Activated B cell treated with CpG ODN at 0.5 μM for 24 hours (primary cell): ENCODE measurements at regions not wholly inside any gene's neighbourhood (a gene's known extent, or its start where the extent isn't known, plus 50 kb on each side); places are given as distances from the start of the nearest gene placed in this dataset.
"Not testable (repeated sequence)": the region's sequence is repeated elsewhere in the genome, so short reads cannot be mapped to it uniquely, and the experiment has no call there.

Experiments used
- ATAC-seq: fragments of 200-7000 bp; cut with Tn5 transposase; one replicate; pipeline ENCODE4 v1.10.0; 2021; ENCODE audit warnings: low read depth, mild to moderate bottlenecking, moderate library complexity
- CTCF ChIA-PET: fragments of 350-600 bp; sonication (Branson Sonifier 250); formaldehyde crosslinking; loops from one replicate; lab custom pipeline; 2021; ENCODE audit warnings: antibody characterized with exemption; lab: Charles Lee
- POLR2A ChIA-PET: fragments of 350-600 bp; sonication (Branson Sonifier 250); formaldehyde crosslinking; loops from one replicate; lab custom pipeline; 2021; ENCODE audit warnings: antibody characterized with exemption; lab: Charles Lee
- DNase-seq: peaks from one replicate; pipeline ENCODE4 v3.0.0; 2022
- H3K27ac Mint-ChIP-seq: one replicate; pipeline ENCODE4 v1.8.0; 2020; ENCODE audit warnings: mixed read lengths
- H3K27me3 Mint-ChIP-seq: one replicate; pipeline ENCODE4 v1.8.0; 2021; ENCODE audit warnings: mixed read lengths
- H3K36me3 Mint-ChIP-seq: one replicate; pipeline ENCODE4 v1.8.0; 2021; ENCODE audit warnings: low read depth, mixed read lengths
- H3K4me1 Mint-ChIP-seq: one replicate; pipeline ENCODE4 v1.8.0; 2021; ENCODE audit warnings: mixed read lengths
- H3K4me3 Mint-ChIP-seq: one replicate; pipeline ENCODE4 v1.8.0; 2020; ENCODE audit warnings: mild to moderate bottlenecking, mixed read lengths
- H3K9me3 Mint-ChIP-seq: one replicate; pipeline ENCODE4 v1.8.0; 2020; ENCODE audit warnings: mixed read lengths
- intact Hi-C: fragments of 100-400 bp; cut with micrococcal nuclease; formaldehyde crosslinking; loops from one replicate; pipeline ENCODE4 v1.15.1; 2024
- TF ChIP-seq, protein P1 (sequence below): fragments of 200-600 bp; IDR thresholded peaks from one replicate; pipeline ENCODE4 v1.8.0; 2022; ENCODE audit warnings: antibody characterized with exemption, mild to moderate bottlenecking

DNA sequence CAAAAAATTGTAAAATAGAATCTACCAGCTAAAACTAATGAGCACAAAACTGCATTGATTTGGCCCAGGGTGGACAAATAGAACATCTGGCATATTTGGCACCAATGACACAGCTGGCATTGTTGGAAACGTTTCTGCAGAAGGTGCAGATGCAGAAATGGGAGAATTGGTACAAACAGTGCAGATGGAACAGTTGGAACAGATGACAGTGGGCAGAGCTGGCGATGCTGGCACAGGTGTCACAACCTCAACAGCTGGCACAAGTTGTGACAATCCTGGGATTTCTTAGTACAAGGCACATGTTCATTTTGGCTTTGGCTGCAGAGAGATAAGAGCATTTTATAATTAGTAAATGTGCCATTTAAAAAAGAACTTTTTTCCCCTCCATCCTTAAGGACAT, 91.1 kb upstream of the ZBTB18 start:
- DNase-seq = no peak
- Mint-ChIP-seq H3K4me3 (no peak overlapping the region), H3K9me3 (no peaks in the 10 kb centered on the region), H3K4me1 (no peaks in the 10 kb centered on the region), H3K27ac (no peak overlapping the region), H3K36me3 (no peaks in the 10 kb centered on the region), H3K27me3 (peaks cover 11% of the 10 kb centered on the region)
- TF ChIP-seq, protein P1, sequence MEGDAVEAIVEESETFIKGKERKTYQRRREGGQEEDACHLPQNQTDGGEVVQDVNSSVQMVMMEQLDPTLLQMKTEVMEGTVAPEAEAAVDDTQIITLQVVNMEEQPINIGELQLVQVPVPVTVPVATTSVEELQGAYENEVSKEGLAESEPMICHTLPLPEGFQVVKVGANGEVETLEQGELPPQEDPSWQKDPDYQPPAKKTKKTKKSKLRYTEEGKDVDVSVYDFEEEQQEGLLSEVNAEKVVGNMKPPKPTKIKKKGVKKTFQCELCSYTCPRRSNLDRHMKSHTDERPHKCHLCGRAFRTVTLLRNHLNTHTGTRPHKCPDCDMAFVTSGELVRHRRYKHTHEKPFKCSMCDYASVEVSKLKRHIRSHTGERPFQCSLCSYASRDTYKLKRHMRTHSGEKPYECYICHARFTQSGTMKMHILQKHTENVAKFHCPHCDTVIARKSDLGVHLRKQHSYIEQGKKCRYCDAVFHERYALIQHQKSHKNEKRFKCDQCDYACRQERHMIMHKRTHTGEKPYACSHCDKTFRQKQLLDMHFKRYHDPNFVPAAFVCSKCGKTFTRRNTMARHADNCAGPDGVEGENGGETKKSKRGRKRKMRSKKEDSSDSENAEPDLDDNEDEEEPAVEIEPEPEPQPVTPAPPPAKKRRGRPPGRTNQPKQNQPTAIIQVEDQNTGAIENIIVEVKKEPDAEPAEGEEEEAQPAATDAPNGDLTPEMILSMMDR = no peak
- intact Hi-C loops = no loop called here
- CTCF ChIA-PET = no interaction called here
- ATAC-seq = no peak
- POLR2A ChIA-PET = no interaction called here

DNA sequence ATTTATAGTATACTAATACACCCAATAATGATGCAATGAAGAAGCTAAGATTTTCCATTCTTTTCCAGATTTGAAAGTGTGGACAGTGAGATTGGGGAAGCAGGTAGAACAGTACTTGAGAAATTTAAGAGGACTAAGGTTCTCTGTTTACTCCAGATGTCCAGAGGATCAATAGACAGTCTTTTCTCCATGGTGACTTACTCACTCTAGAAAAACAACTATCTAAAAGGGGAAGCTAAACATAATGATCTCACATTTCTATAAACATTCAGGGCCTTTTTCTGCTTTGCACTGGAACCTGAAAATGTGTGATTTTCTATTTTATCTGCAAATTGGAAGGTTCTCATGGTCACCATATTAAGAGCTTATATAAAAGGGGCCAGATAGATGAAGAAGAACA, 93.9 kb upstream of the ZBTB18 start:
- Mint-ChIP-seq H3K36me3 (no peaks in the 10 kb centered on the region), H3K4me3 (no peak overlapping the region), H3K27ac (no peak overlapping the region), H3K4me1 (no peaks in the 10 kb centered on the region), H3K9me3 (no peaks in the 10 kb centered on the region), H3K27me3 (peaks cover 18% of the 10 kb centered on the region)
- intact Hi-C loops = no loop called here
- ATAC-seq (no peak), DNase-seq (no peak)
- CTCF ChIA-PET = interaction anchor here (1.4 kb wide), 2 partner anchors 9 to 12 kb away, joined by 3 to 5 read pairs; no protein-coding TSS in a partner anchor
- TF ChIP-seq, protein P1 = no peak
- POLR2A ChIA-PET = no interaction called here

GRCh38 chr1:243956450-243956849, 94.6 kb upstream of the ZBTB18 start:
- no peaks in the 10 kb centered on the region for H3K4me1 Mint-ChIP-seq
- no peak for DNase-seq
- no peak overlapping the region for H3K27ac Mint-ChIP-seq

GRCh38 chr1:243951207-243951606, 99.9 kb upstream of the ZBTB18 start:
- DNase-seq = not testable (repeated sequence)

More at GRCh38 chr1:243956450-243956849, 94.6 kb upstream of the ZBTB18 start:
- ChIA-PET CTCF (interaction anchor here (1.4 kb wide), 2 partner anchors 8 to 12 kb away, joined by 3 to 5 read pairs; no protein-coding TSS in a partner anchor), POLR2A (no interaction called here)
- intact Hi-C loops = no loop called here
- H3K27me3 Mint-ChIP-seq = peaks cover 18% of the 10 kb centered on the region
- TF ChIP-seq, protein P1 = no peak
- H3K9me3 Mint-ChIP-seq = no peaks in the 10 kb centered on the region
- no peak overlapping the region for H3K4me3 Mint-ChIP-seq
- ATAC-seq = no peak
- H3K36me3 Mint-ChIP-seq = no peaks in the 10 kb centered on the region

DNA sequence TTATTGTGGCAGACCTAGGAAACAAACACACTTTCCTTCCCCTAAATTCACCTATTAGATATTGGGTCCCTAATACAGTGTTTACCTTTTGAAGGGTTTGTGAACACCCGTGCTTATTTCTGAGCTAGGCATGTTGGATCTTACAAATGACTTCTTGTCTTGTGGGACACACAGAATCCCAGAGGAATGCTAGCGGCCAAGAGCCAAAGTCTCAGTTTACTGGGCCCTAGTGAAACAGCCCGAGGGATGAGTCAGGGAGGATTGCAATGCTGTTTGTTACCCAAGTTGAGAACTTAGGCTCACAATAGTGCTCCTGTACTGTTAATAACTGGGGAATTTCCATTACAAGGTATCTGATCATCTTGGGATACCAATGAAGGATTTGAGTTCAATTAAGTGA, 100.1 kb upstream of the AKT3 start:
- DNase-seq = no peak
- H3K27me3 Mint-ChIP-seq = peaks cover 9% of the 10 kb centered on the region
- TF ChIP-seq, protein P1 = no peak
- no peak overlapping the region for H3K27ac Mint-ChIP-seq
- POLR2A ChIA-PET = no interaction called here
- H3K9me3 Mint-ChIP-seq = no peaks in the 10 kb centered on the region
- H3K36me3 Mint-ChIP-seq = no peaks in the 10 kb centered on the region
- ATAC-seq = no peak
- intact Hi-C loops = no loop called here
- CTCF ChIA-PET = no interaction called here
- no peaks in the 10 kb centered on the region for H3K4me1 Mint-ChIP-seq
- no peak overlapping the region for H3K4me3 Mint-ChIP-seq

More at GRCh38 chr1:243951207-243951606, 99.9 kb upstream of the ZBTB18 start:
- intact Hi-C loops, H3K36me3 Mint-ChIP-seq, CTCF ChIA-PET, H3K27ac Mint-ChIP-seq, H3K9me3 Mint-ChIP-seq, H3K27me3 Mint-ChIP-seq, H3K4me3 Mint-ChIP-seq, ATAC-seq, H3K4me1 Mint-ChIP-seq: not testable (repeated sequence)
- POLR2A ChIA-PET = interaction anchor here (0.6 kb wide), 1 partner anchor 101 kb away, joined by 4 read pairs; the partner anchor contains the start of gene AKT3

- H3K4me1 Mint-ChIP-seq = no peaks in the 10 kb centered on the region
- H3K9me3 Mint-ChIP-seq = no peaks in the 10 kb centered on the region
- DNase-seq (no peak), ATAC-seq (no peak)
- POLR2A ChIA-PET = no interaction called here
- TF ChIP-seq, protein P1 = no peak
- H3K27me3 Mint-ChIP-seq = peaks cover 7% of the 10 kb centered on the region
- intact Hi-C loops = loop anchor here (1.0 to 2.0 kb wide), 3 partner anchors 239 to 602 kb away; no protein-coding TSS in a partner anchor
- H3K27ac Mint-ChIP-seq = no peak overlapping the region
- CTCF ChIA-PET = no interaction called here
- H3K36me3 Mint-ChIP-seq = no peaks in the 10 kb centered on the region
- H3K4me3 Mint-ChIP-seq = no peak overlapping the region
These were observed 96.9 kb upstream of the AKT3 start for GRCh38 chr1:243946946-243947345.
